ENCODE measurements at regions not wholly inside any gene's neighbourhood (a gene's known extent, or its start where the extent isn't known, plus 50 kb on each side); places are given as distances from the start of the nearest gene placed in this dataset.

DNA sequence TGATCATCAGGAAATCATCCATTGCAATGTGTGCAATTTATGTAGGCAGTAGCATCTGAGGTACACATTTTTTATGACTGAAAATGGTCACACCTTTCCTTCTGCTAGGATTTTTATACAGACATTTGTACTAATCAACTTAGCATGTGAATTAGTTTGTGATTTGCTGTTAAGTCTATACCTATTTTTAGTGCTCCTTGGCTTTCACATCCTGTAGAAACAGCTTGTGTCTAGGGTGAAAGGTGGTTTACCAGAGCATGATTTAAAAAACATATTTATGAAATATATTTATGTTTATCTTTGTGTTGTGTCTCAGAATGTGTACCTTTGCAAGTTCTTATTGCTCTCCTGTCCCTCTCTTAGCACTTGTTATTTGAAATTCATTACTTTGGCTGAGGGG is 916.0 kb downstream of the TECRL start:
- Histone ChIP-seq H3K27me3 (ENCODE audit: insufficient read depth, low read depth, severe bottlenecking) (no peaks in the 10 kb centered on the region), H3K36me3 (no peaks in the 10 kb centered on the region), H3K4me3 (ENCODE audit: low read depth, low read length) (no peak overlapping the region), H3K27ac (no peak overlapping the region), H3K9me3 (ENCODE audit: severe bottlenecking) (no peaks in the 10 kb centered on the region)
- TF ChIP-seq, protein P1, sequence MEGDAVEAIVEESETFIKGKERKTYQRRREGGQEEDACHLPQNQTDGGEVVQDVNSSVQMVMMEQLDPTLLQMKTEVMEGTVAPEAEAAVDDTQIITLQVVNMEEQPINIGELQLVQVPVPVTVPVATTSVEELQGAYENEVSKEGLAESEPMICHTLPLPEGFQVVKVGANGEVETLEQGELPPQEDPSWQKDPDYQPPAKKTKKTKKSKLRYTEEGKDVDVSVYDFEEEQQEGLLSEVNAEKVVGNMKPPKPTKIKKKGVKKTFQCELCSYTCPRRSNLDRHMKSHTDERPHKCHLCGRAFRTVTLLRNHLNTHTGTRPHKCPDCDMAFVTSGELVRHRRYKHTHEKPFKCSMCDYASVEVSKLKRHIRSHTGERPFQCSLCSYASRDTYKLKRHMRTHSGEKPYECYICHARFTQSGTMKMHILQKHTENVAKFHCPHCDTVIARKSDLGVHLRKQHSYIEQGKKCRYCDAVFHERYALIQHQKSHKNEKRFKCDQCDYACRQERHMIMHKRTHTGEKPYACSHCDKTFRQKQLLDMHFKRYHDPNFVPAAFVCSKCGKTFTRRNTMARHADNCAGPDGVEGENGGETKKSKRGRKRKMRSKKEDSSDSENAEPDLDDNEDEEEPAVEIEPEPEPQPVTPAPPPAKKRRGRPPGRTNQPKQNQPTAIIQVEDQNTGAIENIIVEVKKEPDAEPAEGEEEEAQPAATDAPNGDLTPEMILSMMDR (IDR thresholded peaks at IDR 0.05; ENCODE audit: low read depth, low read length), result no peak
- DNase-seq, result no peak

GRCh38 chr4:63492515-63492914 is 916.7 kb downstream of the TECRL start:
- Histone ChIP-seq H3K27me3 (ENCODE audit: insufficient read depth, low read depth, severe bottlenecking) (no peaks in the 10 kb centered on the region), H3K27ac (no peak overlapping the region), H3K4me3 (ENCODE audit: low read depth, low read length) (no peak overlapping the region), H3K36me3 (no peaks in the 10 kb centered on the region), H3K9me3 (ENCODE audit: severe bottlenecking) (no peaks in the 10 kb centered on the region)
- no peak for DNase-seq
- TF ChIP-seq, protein P1 (IDR thresholded peaks at IDR 0.05; ENCODE audit: low read depth, low read length), result no peak

DNA sequence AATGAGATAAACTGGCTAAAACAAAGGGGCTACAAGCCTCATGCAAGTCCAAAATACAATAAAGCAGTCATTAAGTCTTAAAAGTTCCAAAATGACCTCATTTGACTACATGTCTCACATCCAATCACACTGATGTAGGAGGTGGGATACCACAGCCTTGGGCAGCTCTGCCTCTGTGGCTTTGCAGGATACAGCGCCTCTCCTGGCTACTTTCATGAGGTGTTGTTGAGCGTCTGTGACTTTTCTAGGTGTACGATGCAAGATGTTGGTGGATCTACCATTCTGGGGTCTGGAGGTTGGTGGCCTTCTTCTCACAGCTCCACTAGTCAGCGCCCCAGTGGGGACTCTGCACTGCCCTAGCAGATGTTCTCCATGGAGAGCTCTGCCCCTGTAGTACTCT is 944.9 kb downstream of the TECRL start:
- Histone ChIP-seq H3K4me3 (ENCODE audit: low read depth, low read length) (no peak overlapping the region), H3K9me3 (ENCODE audit: severe bottlenecking) (no peaks in the 10 kb centered on the region), H3K27ac (no peak overlapping the region), H3K27me3 (ENCODE audit: insufficient read depth, low read depth, severe bottlenecking) (no peaks in the 10 kb centered on the region), H3K36me3 (no peaks in the 10 kb centered on the region)
- DNase-seq, result no peak
- TF ChIP-seq, protein P1 (IDR thresholded peaks at IDR 0.05; ENCODE audit: low read depth, low read length), result no peak

DNA sequence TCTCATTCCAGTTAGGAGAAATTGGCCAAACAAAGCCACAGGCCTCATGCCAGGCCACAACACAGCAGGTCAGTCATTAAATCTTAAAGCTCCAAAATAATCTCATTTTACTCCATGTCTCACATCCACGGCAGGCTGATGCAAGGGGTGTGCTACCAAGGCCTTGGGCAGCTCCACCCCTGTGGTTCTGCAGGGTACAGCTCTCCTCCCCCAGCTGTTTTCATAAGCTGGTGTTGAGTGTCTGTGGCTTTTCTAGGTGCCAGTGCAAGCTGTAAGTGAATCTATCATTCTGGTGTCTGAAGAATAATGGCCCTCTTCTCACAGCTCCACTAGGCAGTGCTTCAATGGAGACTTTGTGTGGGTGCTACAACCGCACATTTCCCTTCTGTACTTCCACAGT is 949.2 kb downstream of the TECRL start:
- no peak overlapping the region for H3K27ac ChIP-seq
- no peaks in the 10 kb centered on the region for H3K9me3 ChIP-seq (ENCODE audit: severe bottlenecking)
- H3K27me3 ChIP-seq (ENCODE audit: insufficient read depth, low read depth, severe bottlenecking), result no peaks in the 10 kb centered on the region
- DNase-seq, result no peak
- H3K4me3 ChIP-seq (ENCODE audit: low read depth, low read length), result no peak overlapping the region
- TF ChIP-seq, protein P1 (IDR thresholded peaks at IDR 0.05; ENCODE audit: low read depth, low read length), result no peak
- no peaks in the 10 kb centered on the region for H3K36me3 ChIP-seq

DNA sequence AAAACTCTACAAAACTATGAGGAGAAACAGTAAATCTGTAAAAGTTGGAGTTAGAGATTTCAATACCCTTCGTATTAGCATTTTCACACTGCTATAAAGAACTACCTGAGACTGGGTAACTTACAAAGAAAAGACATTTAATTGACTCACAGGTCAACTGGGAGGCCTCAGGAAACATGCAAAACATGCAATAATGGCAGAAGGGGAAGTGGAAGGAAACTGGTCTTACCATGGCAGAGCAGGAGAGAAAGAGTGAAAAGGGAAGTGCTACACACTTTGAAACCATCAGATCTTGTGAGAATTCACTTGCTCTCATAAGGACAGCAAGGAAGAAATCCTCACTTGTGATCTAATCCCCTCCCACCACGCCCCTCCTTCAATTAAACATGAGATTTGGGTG is 949.9 kb downstream of the TECRL start:
- no peak overlapping the region for H3K27ac ChIP-seq
- H3K36me3 ChIP-seq, result no peaks in the 10 kb centered on the region
- H3K4me3 ChIP-seq (ENCODE audit: low read depth, low read length), result no peak overlapping the region
- H3K27me3 ChIP-seq (ENCODE audit: insufficient read depth, low read depth, severe bottlenecking), result no peaks in the 10 kb centered on the region
- TF ChIP-seq, protein P1 (IDR thresholded peaks at IDR 0.05; ENCODE audit: low read depth, low read length), result no peak
- DNase-seq, result no peak
- no peaks in the 10 kb centered on the region for H3K9me3 ChIP-seq (ENCODE audit: severe bottlenecking)

GRCh38 chr4:63458010-63458409 is 951.2 kb downstream of the TECRL start:
- Histone ChIP-seq H3K27ac (no peak overlapping the region), H3K4me3 (ENCODE audit: low read depth, low read length) (no peak overlapping the region), H3K9me3 (ENCODE audit: severe bottlenecking) (no peaks in the 10 kb centered on the region), H3K27me3 (ENCODE audit: insufficient read depth, low read depth, severe bottlenecking) (no peaks in the 10 kb centered on the region), H3K36me3 (no peaks in the 10 kb centered on the region)
- no peak for DNase-seq
- TF ChIP-seq, protein P1 (IDR thresholded peaks at IDR 0.05; ENCODE audit: low read depth, low read length), result no peak
